ENCODE measurements at regions not wholly inside any gene's neighbourhood (a gene's known extent, or its start where the extent isn't known, plus 50 kb on each side); places are given as distances from the start of the nearest gene placed in this dataset.

DNA sequence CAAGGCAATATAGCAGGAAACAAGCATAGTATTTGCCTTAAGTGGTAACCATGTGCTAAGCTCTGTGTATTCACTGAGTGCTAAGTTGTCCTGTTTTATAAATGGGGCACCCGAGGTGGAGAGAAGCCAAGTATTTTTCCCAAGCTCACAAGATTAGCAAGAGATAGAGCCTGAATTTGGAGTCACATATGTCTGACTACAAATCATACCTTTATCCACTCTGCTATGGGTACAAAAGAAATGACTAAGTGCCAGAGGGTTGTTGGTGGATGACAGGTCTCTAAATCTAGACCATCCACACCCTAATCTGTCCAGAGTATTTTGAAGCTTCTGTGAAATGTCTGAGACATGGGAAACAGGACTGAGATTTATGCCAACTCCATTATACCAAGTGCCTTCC is 182.1 kb upstream of the SEL1L start:
- no peak for TF ChIP-seq CTCF (conservative IDR thresholded peaks at IDR 0.05; ENCODE audit: low read length)
- TF ChIP-seq EZH2phosphoT487 (IDR thresholded peaks at IDR 0.05; ENCODE audit: borderline replicate concordance, low read depth, low read length): no peak

Data from OCI-LY7 (cell line).